ENCODE measurements at regions not wholly inside any gene's neighbourhood (a gene's known extent, or its start where the extent isn't known, plus 50 kb on each side); places are given as distances from the start of the nearest gene placed in this dataset.

- TF ChIP-seq NFAT5 (CRISPR knock-in tag; IDR thresholded peaks at IDR 0.05) (no peak), U2AF2 (IDR thresholded peaks at IDR 0.05; ENCODE audit: low read depth, low read length) (no peak), SMC3 (IDR thresholded peaks at IDR 0.05; ENCODE audit: low read length) (no peak), ZNF839 (CRISPR knock-in tag; IDR thresholded peaks at IDR 0.05; ENCODE audit: borderline replicate concordance) (no peak), SP2 (CRISPR knock-in tag; IDR thresholded peaks at IDR 0.05) (no peak), ZNF652 (CRISPR knock-in tag; IDR thresholded peaks at IDR 0.05; ENCODE audit: borderline replicate concordance, low read depth) (no peak), HOXD1 (CRISPR knock-in tag; IDR thresholded peaks at IDR 0.05) (no peak; the same call in 1 of the 2 replicates), ZSCAN29 (CRISPR knock-in tag; conservative IDR thresholded peaks at IDR 0.05) (no peak), TCF12 (IDR thresholded peaks at IDR 0.05) (no peak), TCF12 (CRISPR knock-in tag; IDR thresholded peaks at IDR 0.05) (no peak), NCOA1 (CRISPR knock-in tag; IDR thresholded peaks at IDR 0.05) (no peak), XRCC5 (optimal IDR thresholded peaks at IDR 0.05; ENCODE audit: low read length) (no peak), NRL (CRISPR knock-in tag; IDR thresholded peaks at IDR 0.05; ENCODE audit: borderline replicate concordance) (no peak), HIVEP1 (CRISPR knock-in tag; IDR thresholded peaks at IDR 0.05) (no peak), ZNF563 (CRISPR knock-in tag; IDR thresholded peaks at IDR 0.05) (no peak)
- TF ChIP-seq, protein P1, sequence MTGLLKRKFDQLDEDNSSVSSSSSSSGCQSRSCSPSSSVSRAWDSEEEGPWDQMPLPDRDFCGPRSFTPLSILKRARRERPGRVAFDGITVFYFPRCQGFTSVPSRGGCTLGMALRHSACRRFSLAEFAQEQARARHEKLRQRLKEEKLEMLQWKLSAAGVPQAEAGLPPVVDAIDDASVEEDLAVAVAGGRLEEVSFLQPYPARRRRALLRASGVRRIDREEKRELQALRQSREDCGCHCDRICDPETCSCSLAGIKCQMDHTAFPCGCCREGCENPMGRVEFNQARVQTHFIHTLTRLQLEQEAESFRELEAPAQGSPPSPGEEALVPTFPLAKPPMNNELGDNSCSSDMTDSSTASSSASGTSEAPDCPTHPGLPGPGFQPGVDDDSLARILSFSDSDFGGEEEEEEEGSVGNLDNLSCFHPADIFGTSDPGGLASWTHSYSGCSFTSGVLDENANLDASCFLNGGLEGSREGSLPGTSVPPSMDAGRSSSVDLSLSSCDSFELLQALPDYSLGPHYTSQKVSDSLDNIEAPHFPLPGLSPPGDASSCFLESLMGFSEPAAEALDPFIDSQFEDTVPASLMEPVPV (CRISPR knock-in tag; IDR thresholded peaks at IDR 0.05) = no peak
- TF ChIP-seq, protein P2, sequence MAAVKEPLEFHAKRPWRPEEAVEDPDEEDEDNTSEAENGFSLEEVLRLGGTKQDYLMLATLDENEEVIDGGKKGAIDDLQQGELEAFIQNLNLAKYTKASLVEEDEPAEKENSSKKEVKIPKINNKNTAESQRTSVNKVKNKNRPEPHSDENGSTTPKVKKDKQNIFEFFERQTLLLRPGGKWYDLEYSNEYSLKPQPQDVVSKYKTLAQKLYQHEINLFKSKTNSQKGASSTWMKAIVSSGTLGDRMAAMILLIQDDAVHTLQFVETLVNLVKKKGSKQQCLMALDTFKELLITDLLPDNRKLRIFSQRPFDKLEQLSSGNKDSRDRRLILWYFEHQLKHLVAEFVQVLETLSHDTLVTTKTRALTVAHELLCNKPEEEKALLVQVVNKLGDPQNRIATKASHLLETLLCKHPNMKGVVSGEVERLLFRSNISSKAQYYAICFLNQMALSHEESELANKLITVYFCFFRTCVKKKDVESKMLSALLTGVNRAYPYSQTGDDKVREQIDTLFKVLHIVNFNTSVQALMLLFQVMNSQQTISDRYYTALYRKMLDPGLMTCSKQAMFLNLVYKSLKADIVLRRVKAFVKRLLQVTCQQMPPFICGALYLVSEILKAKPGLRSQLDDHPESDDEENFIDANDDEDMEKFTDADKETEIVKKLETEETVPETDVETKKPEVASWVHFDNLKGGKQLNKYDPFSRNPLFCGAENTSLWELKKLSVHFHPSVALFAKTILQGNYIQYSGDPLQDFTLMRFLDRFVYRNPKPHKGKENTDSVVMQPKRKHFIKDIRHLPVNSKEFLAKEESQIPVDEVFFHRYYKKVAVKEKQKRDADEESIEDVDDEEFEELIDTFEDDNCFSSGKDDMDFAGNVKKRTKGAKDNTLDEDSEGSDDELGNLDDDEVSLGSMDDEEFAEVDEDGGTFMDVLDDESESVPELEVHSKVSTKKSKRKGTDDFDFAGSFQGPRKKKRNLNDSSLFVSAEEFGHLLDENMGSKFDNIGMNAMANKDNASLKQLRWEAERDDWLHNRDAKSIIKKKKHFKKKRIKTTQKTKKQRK (IDR thresholded peaks at IDR 0.05; ENCODE audit: low read length) = no peak
- TF ChIP-seq, protein P3, sequence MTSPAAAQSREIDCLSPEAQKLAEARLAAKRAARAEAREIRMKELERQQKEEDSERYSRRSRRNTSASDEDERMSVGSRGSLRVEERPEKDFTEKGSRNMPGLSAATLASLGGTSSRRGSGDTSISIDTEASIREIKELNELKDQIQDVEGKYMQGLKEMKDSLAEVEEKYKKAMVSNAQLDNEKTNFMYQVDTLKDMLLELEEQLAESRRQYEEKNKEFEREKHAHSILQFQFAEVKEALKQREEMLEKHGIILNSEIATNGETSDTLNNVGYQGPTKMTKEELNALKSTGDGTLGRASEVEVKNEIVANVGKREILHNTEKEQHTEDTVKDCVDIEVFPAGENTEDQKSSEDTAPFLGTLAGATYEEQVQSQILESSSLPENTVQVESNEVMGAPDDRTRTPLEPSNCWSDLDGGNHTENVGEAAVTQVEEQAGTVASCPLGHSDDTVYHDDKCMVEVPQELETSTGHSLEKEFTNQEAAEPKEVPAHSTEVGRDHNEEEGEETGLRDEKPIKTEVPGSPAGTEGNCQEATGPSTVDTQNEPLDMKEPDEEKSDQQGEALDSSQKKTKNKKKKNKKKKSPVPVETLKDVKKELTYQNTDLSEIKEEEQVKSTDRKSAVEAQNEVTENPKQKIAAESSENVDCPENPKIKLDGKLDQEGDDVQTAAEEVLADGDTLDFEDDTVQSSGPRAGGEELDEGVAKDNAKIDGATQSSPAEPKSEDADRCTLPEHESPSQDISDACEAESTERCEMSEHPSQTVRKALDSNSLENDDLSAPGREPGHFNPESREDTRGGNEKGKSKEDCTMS (CRISPR knock-in tag; conservative IDR thresholded peaks at IDR 0.05) = no peak
Observed at GRCh38 chr3:27623085-27623753, 98.9 kb downstream of the EOMES start (continued).
